Gastroesophageal sphincter (tissue), 3 donors: ENCODE measurements at regions not wholly inside any gene's neighbourhood (a gene's known extent, or its start where the extent isn't known, plus 50 kb on each side); places are given as distances from the start of the nearest gene placed in this dataset.

ENCODE experiments used
- EP300 ChIP-seq: sonication (generic); formaldehyde crosslinking; IDR thresholded peaks from one replicate; pipeline ENCODE4 v1.6.1; 2017; ENCODE audit warnings: antibody characterized with exemption, mild to moderate bottlenecking
- POLR2AphosphoS5 ChIP-seq: sonication (generic); formaldehyde crosslinking; IDR thresholded peaks from one replicate; pipeline ENCODE4 v1.6.1; 2017; ENCODE audit warnings: antibody characterized with exemption
- TF ChIP-seq, protein P1 (sequence below), 4 experiments: fragments of 200-600 bp in 2 of 4; fragments of 450-650 bp in 2 of 4; sonication (generic) in 1 of 4; IDR thresholded peaks; one replicate each; pipeline ENCODE4 v1.5.1; 2017 to 2019; ENCODE audit warnings: antibody characterized with exemption in 4 of 4, mild to moderate bottlenecking in 2 of 4, moderate library complexity in 2 of 4

DNA sequence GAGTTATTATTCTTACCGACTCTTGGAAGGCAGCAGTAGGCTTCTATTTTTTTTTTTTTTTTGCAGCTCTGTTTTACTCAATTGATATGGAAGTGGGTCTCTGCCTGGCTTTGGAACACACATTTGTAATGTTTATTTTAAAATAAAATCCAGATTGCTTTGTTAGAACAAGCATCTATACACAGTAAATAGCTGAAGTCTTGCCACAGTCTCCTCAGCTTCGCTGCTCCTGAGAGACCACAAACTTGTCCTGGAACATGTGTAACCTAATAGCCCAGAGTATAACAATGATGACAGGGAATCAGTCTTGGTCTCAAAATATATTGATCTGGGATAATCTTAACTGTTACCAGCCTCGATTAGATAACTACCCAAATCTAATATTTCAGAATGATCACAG is 299.8 kb upstream of the NOX3 start:
- TF ChIP-seq, protein P1, sequence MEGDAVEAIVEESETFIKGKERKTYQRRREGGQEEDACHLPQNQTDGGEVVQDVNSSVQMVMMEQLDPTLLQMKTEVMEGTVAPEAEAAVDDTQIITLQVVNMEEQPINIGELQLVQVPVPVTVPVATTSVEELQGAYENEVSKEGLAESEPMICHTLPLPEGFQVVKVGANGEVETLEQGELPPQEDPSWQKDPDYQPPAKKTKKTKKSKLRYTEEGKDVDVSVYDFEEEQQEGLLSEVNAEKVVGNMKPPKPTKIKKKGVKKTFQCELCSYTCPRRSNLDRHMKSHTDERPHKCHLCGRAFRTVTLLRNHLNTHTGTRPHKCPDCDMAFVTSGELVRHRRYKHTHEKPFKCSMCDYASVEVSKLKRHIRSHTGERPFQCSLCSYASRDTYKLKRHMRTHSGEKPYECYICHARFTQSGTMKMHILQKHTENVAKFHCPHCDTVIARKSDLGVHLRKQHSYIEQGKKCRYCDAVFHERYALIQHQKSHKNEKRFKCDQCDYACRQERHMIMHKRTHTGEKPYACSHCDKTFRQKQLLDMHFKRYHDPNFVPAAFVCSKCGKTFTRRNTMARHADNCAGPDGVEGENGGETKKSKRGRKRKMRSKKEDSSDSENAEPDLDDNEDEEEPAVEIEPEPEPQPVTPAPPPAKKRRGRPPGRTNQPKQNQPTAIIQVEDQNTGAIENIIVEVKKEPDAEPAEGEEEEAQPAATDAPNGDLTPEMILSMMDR (IDR thresholded peaks at IDR 0.05) = no peak
- TF ChIP-seq POLR2AphosphoS5 = no peak
- TF ChIP-seq EP300 = no peak
